ENCODE measurements at regions not wholly inside any gene's neighbourhood (a gene's known extent, or its start where the extent isn't known, plus 50 kb on each side); places are given as distances from the start of the nearest gene placed in this dataset.

GRCh38 chr13:22642088-22642487 lies 538.7 kb upstream of the SGCG start:
- 77 to 90% methylated on average over 8 of the region's 8 CpGs for WGBS, 2 donors
- no peaks in the 10 kb centered on the region for H3K27me3 ChIP-seq
- H3K4me3 ChIP-seq, result no peak overlapping the region
- no peak overlapping the region for H3K27ac ChIP-seq
- no peak for ATAC-seq
- H3K9me3 ChIP-seq, result no peaks in the 10 kb centered on the region
- no peaks in the 10 kb centered on the region for H3K36me3 ChIP-seq
- no peak for FAIRE-seq
- no peaks in the 10 kb centered on the region for H3K4me1 ChIP-seq
- intact Hi-C loops (cut with DNase I), result no loop called here
- DNase-seq, result peak in 1 of 6 donors; percentile 40
- TF ChIP-seq CTCF (IDR thresholded peaks at IDR 0.05), result no peak

DNA sequence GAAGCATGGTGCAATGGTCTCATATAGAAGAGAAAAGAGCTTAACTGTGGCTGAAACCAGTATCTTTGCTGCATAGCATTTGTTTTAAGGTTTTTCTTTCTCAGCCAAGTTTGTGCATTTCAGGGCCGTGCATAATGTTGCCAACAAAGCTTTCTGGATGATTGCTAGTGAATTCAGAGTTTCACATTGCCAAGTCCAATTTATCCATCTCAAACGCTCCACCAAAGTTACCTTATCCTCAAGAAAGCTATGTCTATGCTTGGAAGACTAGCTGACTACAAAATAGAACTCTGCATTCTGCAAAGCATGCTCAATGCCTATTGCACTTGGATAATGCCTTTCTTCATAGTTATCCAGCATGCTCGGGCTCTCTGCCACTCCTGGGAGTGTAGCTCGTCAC lies 535.8 kb upstream of the SGCG start:
- FAIRE-seq, result no peak

GRCh38 chr13:22647156-22647850 lies 533.5 kb upstream of the SGCG start:
- Histone ChIP-seq H3K9me3 (no peaks in the 10 kb centered on the region), H3K27ac (no peak overlapping the region), H3K36me3 (no peaks in the 10 kb centered on the region), H3K27me3 (no peaks in the 10 kb centered on the region), H3K4me1 (no peaks in the 10 kb centered on the region), H3K4me3 (no peak overlapping the region)
- no peak for TF ChIP-seq CTCF (IDR thresholded peaks at IDR 0.05)
- intact Hi-C loops (cut with DNase I), result no loop called here
- ATAC-seq, result no peak
- no peak for DNase-seq
- no peak for FAIRE-seq

More for the DNA sequence above, 535.8 kb upstream of the SGCG start:
- no peak for DNase-seq
- no peaks in the 10 kb centered on the region for H3K4me1 ChIP-seq
- no peak for ATAC-seq
- no peak for TF ChIP-seq CTCF (IDR thresholded peaks at IDR 0.05)
- no peak overlapping the region for H3K27ac ChIP-seq
- H3K9me3 ChIP-seq, result no peaks in the 10 kb centered on the region
- H3K27me3 ChIP-seq, result no peaks in the 10 kb centered on the region
- intact Hi-C loops (cut with DNase I), result no loop called here
- WGBS, 2 donors, result 43 to 48% methylated on average over 4 of the region's 4 CpGs
- H3K4me3 ChIP-seq, result no peak overlapping the region
- H3K36me3 ChIP-seq, result no peaks in the 10 kb centered on the region

GRCh38 chr13:22648320-22648801 lies 532.4 kb upstream of the SGCG start:
- intact Hi-C loops (cut with DNase I), result no loop called here
- DNase-seq, result no peak
- 36 to 42% methylated on average over 7 of the region's 7 CpGs for WGBS, 2 donors
- ATAC-seq, result peak in 1 of 4 donors; percentile 33
- FAIRE-seq, result no peak
- Histone ChIP-seq H3K9me3 (no peaks in the 10 kb centered on the region), H3K36me3 (no peaks in the 10 kb centered on the region), H3K27me3 (no peaks in the 10 kb centered on the region), H3K4me1 (no peaks in the 10 kb centered on the region), H3K4me3 (no peak overlapping the region), H3K27ac (no peak overlapping the region)
- no peak for TF ChIP-seq CTCF (IDR thresholded peaks at IDR 0.05)

- H3K9me3 ChIP-seq, result no peaks in the 10 kb centered on the region
- DNase-seq, result no peak
- no peak overlapping the region for H3K27ac ChIP-seq
- TF ChIP-seq CTCF (IDR thresholded peaks at IDR 0.05), result no peak
- ATAC-seq, result no peak
- no peaks in the 10 kb centered on the region for H3K36me3 ChIP-seq
- H3K27me3 ChIP-seq, result peaks cover 0 to 3% (median 0%) of the 10 kb centered on the region in 4 donors
- H3K4me1 ChIP-seq, result no peaks in the 10 kb centered on the region
- WGBS, 2 donors, result 60 to 68% methylated on average over 8 of the region's 8 CpGs
- no peak overlapping the region for H3K4me3 ChIP-seq
- intact Hi-C loops (cut with DNase I), result no loop called here
- FAIRE-seq, result no peak
These were observed 528.0 kb upstream of the SGCG start for GRCh38 chr13:22652796-22653195.
